ENCODE measurements at regions not wholly inside any gene's neighbourhood (a gene's known extent, or its start where the extent isn't known, plus 50 kb on each side); places are given as distances from the start of the nearest gene placed in this dataset.

GRCh38 chr11:90453525-90453924, 230.7 kb upstream of the CHORDC1 start:
- 0 out of 2 replicates have a peak, but pooled peaks cover 3% of the 10 kb centered on the region for H3K9me3 Mint-ChIP-seq
- peaks cover 19% of the 10 kb centered on the region for H3K4me1 Mint-ChIP-seq
- H3K27me3 Mint-ChIP-seq (ENCODE audit: low read depth): no peaks in the 10 kb centered on the region
- no peaks in the 10 kb centered on the region for H3K36me3 Mint-ChIP-seq
- H3K27ac Mint-ChIP-seq: no peak overlapping the region
- no peak for DNase-seq (ENCODE audit: low spot score)
- TF ChIP-seq ATF3 (CRISPR knock-in tag; conservative IDR thresholded peaks at IDR 0.05) (no peak), MYBL2 (CRISPR knock-in tag; IDR thresholded peaks at IDR 0.05) (no peak), AFF4 (CRISPR knock-in tag; IDR thresholded peaks at IDR 0.05; ENCODE audit: borderline replicate concordance) (no peak), IRF2 (CRISPR knock-in tag; IDR thresholded peaks at IDR 0.05; ENCODE audit: borderline replicate concordance, low read depth) (no peak), SMAD3 (CRISPR knock-in tag; IDR thresholded peaks at IDR 0.05; ENCODE audit: borderline replicate concordance) (no peak), NFYB (CRISPR knock-in tag; conservative IDR thresholded peaks at IDR 0.05; ENCODE audit: low read depth) (no peak), CTCF (IDR thresholded peaks at IDR 0.05) (no peak), MAX (CRISPR knock-in tag; IDR thresholded peaks at IDR 0.05) (no peak), JAZF1 (CRISPR knock-in tag; IDR thresholded peaks at IDR 0.05) (no peak), PRDM15 (CRISPR knock-in tag; IDR thresholded peaks at IDR 0.05) (no peak)
- ChIA-PET CTCF (interaction anchor here (0.7 kb wide), 1 partner anchor 167 kb away, joined by 3 read pairs; no protein-coding TSS in a partner anchor), POLR2A (no interaction called here)
- H3K4me3 Mint-ChIP-seq: no peak overlapping the region
- ATAC-seq: peak; percentile 76

- CTCF ChIA-PET: no interaction called here
- POLR2A ChIA-PET: no interaction called here
- H3K27me3 Mint-ChIP-seq (ENCODE audit: low read depth): no peaks in the 10 kb centered on the region
- TF ChIP-seq ZNF232 (CRISPR knock-in tag; IDR thresholded peaks at IDR 0.05) (no peak), CREM (CRISPR knock-in tag; IDR thresholded peaks at IDR 0.05) (no peak), USF2 (CRISPR knock-in tag; IDR thresholded peaks at IDR 0.05) (no peak), ZBTB43 (CRISPR knock-in tag; IDR thresholded peaks at IDR 0.05) (no peak), STAT6 (CRISPR knock-in tag; conservative IDR thresholded peaks at IDR 0.05; ENCODE audit: low read depth) (no peak), TEAD4 (CRISPR knock-in tag; IDR thresholded peaks at IDR 0.05) (no peak), FOXP4 (CRISPR knock-in tag; IDR thresholded peaks at IDR 0.05) (no peak)
Observed at GRCh38 chr11:90449606-90450005, 226.8 kb upstream of the CHORDC1 start.

More at GRCh38 chr11:90449606-90450005, 226.8 kb upstream of the CHORDC1 start:
- H3K4me3 Mint-ChIP-seq: no peak overlapping the region
- DNase-seq (ENCODE audit: low spot score): no peak
- ATAC-seq: no peak
- peaks cover 12% of the 10 kb centered on the region for H3K4me1 Mint-ChIP-seq
- H3K36me3 Mint-ChIP-seq: no peaks in the 10 kb centered on the region
- no peaks in the 10 kb centered on the region for H3K9me3 Mint-ChIP-seq
- no peak overlapping the region for H3K27ac Mint-ChIP-seq
